ENCODE measurements at regions not wholly inside any gene's neighbourhood (a gene's known extent, or its start where the extent isn't known, plus 50 kb on each side); places are given as distances from the start of the nearest gene placed in this dataset.
A peak's percentile ranks its signal among the peaks of the same experiment; 100 is the strongest.
"Not testable (repeated sequence)": the region's sequence is repeated elsewhere in the genome, so short reads cannot be mapped to it uniquely, and the experiment has no call there.

- no peak for DNase-seq (ENCODE audit: unreplicated experiment)
- Mint-ChIP-seq H3K27me3 (ENCODE audit: insufficient read depth, unreplicated experiment) (no peaks in the 10 kb centered on the region), H3K9me3 (ENCODE audit: unreplicated experiment) (no peaks in the 10 kb centered on the region), H3K4me1 (ENCODE audit: insufficient read depth, unreplicated experiment) (no peaks in the 10 kb centered on the region), H3K4me3 (ENCODE audit: unreplicated experiment) (no peak overlapping the region), H3K27ac (ENCODE audit: low read depth, unreplicated experiment) (no peak overlapping the region), H3K36me3 (ENCODE audit: insufficient read depth, unreplicated experiment) (no peaks in the 10 kb centered on the region)
- no TSS peak for BruUV-seq (replicated peaks)
- ChIA-PET CTCF (no interaction called here), POLR2A (interaction anchor here (0.6 kb wide), 1 partner anchor 344 kb away, joined by 3 read pairs; no protein-coding TSS in a partner anchor)
- intact Hi-C loops (cut with micrococcal nuclease) = no loop called here
- no peak for TF ChIP-seq CTCF (IDR thresholded peaks at IDR 0.05; ENCODE audit: unreplicated experiment)
Observed at GRCh38 chr12:73677520-73678291, 859.9 kb upstream of the ATXN7L3B start.

DNA sequence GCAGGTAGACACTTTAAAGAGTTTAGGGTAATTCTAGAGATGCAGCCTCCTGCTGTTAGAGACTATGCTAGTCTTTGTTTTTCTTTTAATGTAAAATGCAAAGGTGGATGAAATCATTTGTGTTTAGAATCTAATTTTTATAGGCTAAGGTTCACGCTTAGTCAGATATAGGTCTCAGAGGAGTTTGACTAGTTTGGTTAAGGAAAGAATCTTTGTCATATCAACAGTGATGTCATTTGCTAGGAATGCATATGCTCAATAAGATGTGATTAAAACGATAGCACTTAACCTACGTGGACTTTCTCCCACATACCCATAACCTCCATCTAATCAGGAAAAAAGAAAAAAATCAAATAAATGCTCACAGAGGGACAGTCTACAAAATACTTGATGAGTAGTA is 859.3 kb upstream of the ATXN7L3B start:
- H3K4me3 Mint-ChIP-seq (ENCODE audit: unreplicated experiment) = no peak overlapping the region
- no peak overlapping the region for H3K27ac Mint-ChIP-seq (ENCODE audit: low read depth, unreplicated experiment)
- no TSS peak for BruUV-seq (replicated peaks)
- intact Hi-C loops (cut with micrococcal nuclease) = no loop called here
- TF ChIP-seq CTCF (IDR thresholded peaks at IDR 0.05; ENCODE audit: unreplicated experiment) = no peak
- no peak for DNase-seq (ENCODE audit: unreplicated experiment)
- no peaks in the 10 kb centered on the region for H3K36me3 Mint-ChIP-seq (ENCODE audit: insufficient read depth, unreplicated experiment)
- no peaks in the 10 kb centered on the region for H3K9me3 Mint-ChIP-seq (ENCODE audit: unreplicated experiment)
- CTCF ChIA-PET = no interaction called here
- H3K27me3 Mint-ChIP-seq (ENCODE audit: insufficient read depth, unreplicated experiment) = no peaks in the 10 kb centered on the region
- POLR2A ChIA-PET = no interaction called here
- H3K4me1 Mint-ChIP-seq (ENCODE audit: insufficient read depth, unreplicated experiment) = no peaks in the 10 kb centered on the region

DNA sequence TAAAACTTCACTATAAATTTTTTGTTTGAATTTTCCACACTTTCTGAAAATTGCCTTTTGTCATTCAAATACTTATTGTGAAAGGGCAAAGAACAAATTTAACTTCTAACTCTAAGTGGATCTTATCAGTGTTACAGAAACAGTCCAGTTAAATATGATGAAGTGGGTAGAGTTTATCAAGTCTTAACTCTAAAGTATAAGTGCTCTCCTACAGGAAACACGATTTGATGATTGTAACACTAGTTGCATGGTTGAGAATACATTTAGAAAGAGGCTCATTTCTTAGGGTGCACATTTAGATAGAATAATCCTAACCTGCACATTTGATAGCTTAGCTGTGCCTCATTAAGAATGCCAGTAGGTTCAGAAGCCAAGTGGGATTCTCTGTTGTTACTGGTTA is 838.3 kb upstream of the ATXN7L3B start:
- H3K36me3 Mint-ChIP-seq (ENCODE audit: insufficient read depth, unreplicated experiment) = no peaks in the 10 kb centered on the region
- TF ChIP-seq CTCF (IDR thresholded peaks at IDR 0.05; ENCODE audit: unreplicated experiment) = no peak
- H3K4me3 Mint-ChIP-seq (ENCODE audit: unreplicated experiment) = no peak overlapping the region
- no peaks in the 10 kb centered on the region for H3K27me3 Mint-ChIP-seq (ENCODE audit: insufficient read depth, unreplicated experiment)
- no peaks in the 10 kb centered on the region for H3K4me1 Mint-ChIP-seq (ENCODE audit: insufficient read depth, unreplicated experiment)
- ChIA-PET CTCF (no interaction called here), POLR2A (no interaction called here)
- DNase-seq (ENCODE audit: unreplicated experiment) = no peak
- no TSS peak for BruUV-seq (replicated peaks)
- intact Hi-C loops (cut with micrococcal nuclease) = no loop called here
- H3K27ac Mint-ChIP-seq (ENCODE audit: low read depth, unreplicated experiment) = no peak overlapping the region
- H3K9me3 Mint-ChIP-seq (ENCODE audit: unreplicated experiment) = peaks cover 5% of the 10 kb centered on the region

GRCh38 chr12:73714655-73715054 is 823.0 kb upstream of the ATXN7L3B start:
- Mint-ChIP-seq H3K27ac (ENCODE audit: low read depth, unreplicated experiment) (no peak overlapping the region), H3K4me3 (ENCODE audit: unreplicated experiment) (no peak overlapping the region), H3K36me3 (ENCODE audit: insufficient read depth, unreplicated experiment) (no peaks in the 10 kb centered on the region), H3K4me1 (ENCODE audit: insufficient read depth, unreplicated experiment) (no peaks in the 10 kb centered on the region), H3K27me3 (ENCODE audit: insufficient read depth, unreplicated experiment) (no peaks in the 10 kb centered on the region), H3K9me3 (ENCODE audit: unreplicated experiment) (no peaks in the 10 kb centered on the region)
- DNase-seq (ENCODE audit: unreplicated experiment) = no peak
- intact Hi-C loops (cut with micrococcal nuclease) = no loop called here
- no TSS peak for BruUV-seq (replicated peaks)
- ChIA-PET CTCF (no interaction called here), POLR2A (no interaction called here)
- no peak for TF ChIP-seq CTCF (IDR thresholded peaks at IDR 0.05; ENCODE audit: unreplicated experiment)

DNA sequence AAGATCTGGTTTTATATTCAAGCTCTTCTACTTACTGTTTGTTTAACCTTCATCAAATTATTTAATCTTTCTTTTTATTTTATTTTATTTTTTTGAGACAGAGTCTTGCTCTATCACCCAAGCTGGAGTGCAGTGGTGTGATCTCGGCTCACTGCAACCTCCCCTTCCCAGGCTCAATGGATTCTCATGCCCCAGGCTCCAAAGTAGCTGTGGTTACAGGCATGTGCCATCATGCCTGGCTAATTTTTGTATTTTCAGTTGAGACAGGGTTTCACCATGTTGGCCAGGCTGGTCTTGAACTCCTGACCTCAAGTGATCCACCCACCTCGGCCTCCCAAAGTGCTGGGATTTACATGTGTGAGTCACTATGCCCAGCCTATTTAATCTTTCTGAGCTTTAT is 821.5 kb upstream of the ATXN7L3B start:
- POLR2A ChIA-PET = interaction anchor here (0.6 to 1.7 kb wide), 2 partner anchors 19 to 1788 kb away, joined by 3 read pairs; no protein-coding TSS in a partner anchor
- peak; percentile 33 for DNase-seq (ENCODE audit: unreplicated experiment)
- H3K27me3 Mint-ChIP-seq (ENCODE audit: insufficient read depth, unreplicated experiment); H3K27ac Mint-ChIP-seq (ENCODE audit: low read depth, unreplicated experiment); H3K36me3 Mint-ChIP-seq (ENCODE audit: insufficient read depth, unreplicated experiment); H3K4me1 Mint-ChIP-seq (ENCODE audit: insufficient read depth, unreplicated experiment); BruUV-seq (replicated peaks); H3K9me3 Mint-ChIP-seq (ENCODE audit: unreplicated experiment); intact Hi-C loops (cut with micrococcal nuclease); H3K4me3 Mint-ChIP-seq (ENCODE audit: unreplicated experiment): not testable (repeated sequence)
- CTCF ChIA-PET = interaction anchor here (0.7 kb wide), 1 partner anchor 363 kb away, joined by 4 read pairs; no protein-coding TSS in a partner anchor
